ENCODE measurements at regions not wholly inside any gene's neighbourhood (a gene's known extent, or its start where the extent isn't known, plus 50 kb on each side); places are given as distances from the start of the nearest gene placed in this dataset.

DNA sequence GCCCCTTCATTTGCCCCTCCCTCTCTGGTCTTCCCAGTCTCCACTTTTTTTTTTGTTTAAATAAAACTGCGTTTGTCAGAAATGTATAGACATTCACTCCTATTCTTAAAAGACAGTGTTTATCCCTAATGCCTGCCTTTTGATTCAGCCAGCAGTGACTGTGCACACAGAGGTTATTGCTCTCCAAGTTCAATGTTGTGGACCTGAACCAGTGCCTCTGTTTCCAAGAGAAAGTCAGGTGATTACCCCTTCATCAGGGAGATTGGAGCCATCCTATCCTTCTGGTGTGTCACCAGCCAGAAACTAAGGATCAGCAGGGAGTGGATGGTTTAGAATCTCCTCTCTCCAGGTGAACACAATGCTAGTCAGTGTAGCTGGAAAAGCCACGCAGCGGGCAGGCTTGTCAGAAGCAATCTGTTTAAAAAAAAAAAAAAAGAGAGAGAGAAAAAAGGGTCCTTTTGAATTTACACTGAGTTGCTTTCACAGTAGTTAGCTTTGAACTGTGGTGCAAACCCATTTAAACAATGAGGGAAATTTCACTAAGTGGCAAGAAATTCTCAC, 167.5 kb upstream of the DMRT1 start:
- no peak overlapping the region for H3K27ac ChIP-seq (ENCODE audit: low read depth, low read length)
- no peak overlapping the region for H3K4me3 ChIP-seq (ENCODE audit: low read depth, low read length)
- ChIA-PET CTCF (interaction anchor here (0.6 kb wide), 1 partner anchor 74 kb away, joined by 6 read pairs; no protein-coding TSS in a partner anchor), POLR2A (no interaction called here)
- no peak for DNase-seq (ENCODE audit: low read depth, low spot score)
- H3K27me3 ChIP-seq (ENCODE audit: control insufficient read depth, insufficient read depth, low read length), result no peaks in the 10 kb centered on the region
- H3K9me3 ChIP-seq (ENCODE audit: control insufficient read depth, insufficient read depth, low read length), result no peaks in the 10 kb centered on the region
- TF ChIP-seq, protein P1, sequence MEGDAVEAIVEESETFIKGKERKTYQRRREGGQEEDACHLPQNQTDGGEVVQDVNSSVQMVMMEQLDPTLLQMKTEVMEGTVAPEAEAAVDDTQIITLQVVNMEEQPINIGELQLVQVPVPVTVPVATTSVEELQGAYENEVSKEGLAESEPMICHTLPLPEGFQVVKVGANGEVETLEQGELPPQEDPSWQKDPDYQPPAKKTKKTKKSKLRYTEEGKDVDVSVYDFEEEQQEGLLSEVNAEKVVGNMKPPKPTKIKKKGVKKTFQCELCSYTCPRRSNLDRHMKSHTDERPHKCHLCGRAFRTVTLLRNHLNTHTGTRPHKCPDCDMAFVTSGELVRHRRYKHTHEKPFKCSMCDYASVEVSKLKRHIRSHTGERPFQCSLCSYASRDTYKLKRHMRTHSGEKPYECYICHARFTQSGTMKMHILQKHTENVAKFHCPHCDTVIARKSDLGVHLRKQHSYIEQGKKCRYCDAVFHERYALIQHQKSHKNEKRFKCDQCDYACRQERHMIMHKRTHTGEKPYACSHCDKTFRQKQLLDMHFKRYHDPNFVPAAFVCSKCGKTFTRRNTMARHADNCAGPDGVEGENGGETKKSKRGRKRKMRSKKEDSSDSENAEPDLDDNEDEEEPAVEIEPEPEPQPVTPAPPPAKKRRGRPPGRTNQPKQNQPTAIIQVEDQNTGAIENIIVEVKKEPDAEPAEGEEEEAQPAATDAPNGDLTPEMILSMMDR (IDR thresholded peaks at IDR 0.05; ENCODE audit: low read depth, low read length), result no peak

DNA sequence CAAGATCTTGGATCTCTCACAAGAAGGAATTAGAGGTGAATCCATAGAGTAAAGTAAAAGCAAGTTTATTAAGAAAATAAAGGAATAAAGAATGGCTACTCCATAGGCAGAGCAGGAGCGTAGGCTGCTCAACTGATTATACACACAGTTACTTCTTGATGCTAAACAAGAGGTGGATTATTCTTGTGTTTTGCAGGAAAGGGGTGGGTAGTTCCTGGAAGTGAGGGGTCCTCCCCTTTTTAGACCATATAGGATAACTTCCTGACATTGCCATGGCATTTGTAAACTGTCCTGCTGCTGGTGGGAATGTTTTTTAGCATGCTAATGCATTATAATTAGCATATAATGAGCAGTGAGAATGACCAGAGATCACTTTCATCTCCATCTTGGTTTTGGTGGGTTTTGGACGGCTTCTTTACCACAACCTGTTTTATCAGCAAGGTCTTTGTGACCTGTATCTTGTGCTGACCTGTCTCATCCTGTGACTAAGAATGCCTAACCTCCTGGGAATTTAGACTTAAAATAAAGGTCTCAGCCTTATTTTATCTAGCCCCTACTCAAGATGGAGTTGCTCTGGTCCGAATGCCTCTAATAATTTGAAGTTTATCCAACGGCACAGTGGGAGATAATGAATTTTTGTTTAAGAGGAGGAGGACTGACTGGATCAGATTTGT, 165.7 kb upstream of the DMRT1 start:
- no peak for DNase-seq (ENCODE audit: low read depth, low spot score)
- no peaks in the 10 kb centered on the region for H3K9me3 ChIP-seq (ENCODE audit: control insufficient read depth, insufficient read depth, low read length)
- no peaks in the 10 kb centered on the region for H3K27me3 ChIP-seq (ENCODE audit: control insufficient read depth, insufficient read depth, low read length)
- no peak overlapping the region for H3K27ac ChIP-seq (ENCODE audit: low read depth, low read length)
- CTCF ChIA-PET, result no interaction called here
- POLR2A ChIA-PET, result no interaction called here
- TF ChIP-seq, protein P1 (IDR thresholded peaks at IDR 0.05; ENCODE audit: low read depth, low read length), result no peak
- H3K4me3 ChIP-seq (ENCODE audit: low read depth, low read length), result no peak overlapping the region

DNA sequence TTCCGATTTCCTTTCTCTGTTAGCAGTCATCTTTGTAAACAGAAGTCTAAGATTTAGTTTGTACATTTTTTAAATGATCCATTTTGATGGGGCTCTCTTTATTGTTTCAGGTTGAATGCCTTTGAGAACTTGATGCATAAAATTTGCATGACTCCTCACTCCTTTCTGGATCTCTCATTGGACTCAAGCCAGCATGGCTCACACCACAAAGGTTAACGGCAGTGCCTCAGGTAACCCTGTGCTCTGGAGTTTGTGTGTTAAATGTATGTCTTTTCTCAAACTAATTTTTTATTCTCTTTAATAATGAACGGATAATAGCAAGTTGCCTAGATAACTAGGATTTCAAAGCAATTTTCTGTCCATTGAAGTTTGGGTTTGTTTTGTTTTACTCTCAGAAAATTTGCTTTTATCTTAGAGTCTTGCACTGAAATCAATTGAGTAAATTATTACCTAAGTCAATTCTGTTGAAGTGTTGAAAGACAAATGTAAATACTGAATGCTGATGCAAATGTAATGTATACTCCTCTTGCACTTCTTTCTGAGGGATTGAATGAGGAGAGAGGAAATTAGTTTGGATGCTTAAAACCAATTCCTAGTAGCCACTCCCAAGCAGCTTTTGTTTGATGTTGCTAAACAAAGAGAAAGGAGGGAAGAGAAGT, 164.6 kb upstream of the DMRT1 start:
- ChIA-PET CTCF (no interaction called here), POLR2A (no interaction called here)
- Histone ChIP-seq H3K27ac (ENCODE audit: low read depth, low read length) (no peak overlapping the region), H3K27me3 (ENCODE audit: control insufficient read depth, insufficient read depth, low read length) (no peaks in the 10 kb centered on the region), H3K4me3 (ENCODE audit: low read depth, low read length) (peak overlapping the region; percentile 46), H3K9me3 (ENCODE audit: control insufficient read depth, insufficient read depth, low read length) (no peaks in the 10 kb centered on the region)
- DNase-seq (ENCODE audit: low read depth, low spot score), result no peak
- TF ChIP-seq, protein P1 (IDR thresholded peaks at IDR 0.05; ENCODE audit: low read depth, low read length), result no peak

DNA sequence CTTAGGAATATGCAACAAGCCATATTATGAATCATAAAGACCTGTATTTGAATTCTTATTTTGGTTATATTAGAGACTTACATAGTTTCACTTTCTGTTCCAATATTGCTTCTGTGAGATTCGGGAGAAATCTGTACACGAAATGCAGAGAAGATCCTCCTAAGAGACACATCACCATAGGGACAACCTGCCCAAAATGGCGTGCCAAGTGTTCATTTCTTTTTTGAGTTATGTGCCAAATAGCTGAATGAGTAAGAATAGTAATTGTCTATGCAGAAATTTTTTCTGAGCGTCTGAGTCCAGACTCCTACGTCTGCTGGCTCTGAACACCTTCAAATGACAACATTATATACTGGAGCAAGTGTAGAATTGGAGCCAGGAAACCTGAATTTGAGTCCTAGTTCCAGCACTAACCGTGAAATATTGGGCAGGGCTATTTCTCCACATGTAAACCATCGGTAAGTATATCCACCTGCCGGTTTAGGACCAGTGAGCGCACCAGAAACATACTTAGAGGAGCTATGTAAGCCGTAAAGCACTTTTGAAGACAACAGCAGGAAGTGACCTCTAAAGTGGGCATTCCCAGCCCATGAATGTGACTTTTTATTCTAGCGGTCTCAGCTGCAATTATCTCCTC, 163.9 kb upstream of the DMRT1 start:
- CTCF ChIA-PET, result no interaction called here
- H3K4me3 ChIP-seq (ENCODE audit: low read depth, low read length), result peak overlapping the region; percentile 46
- TF ChIP-seq, protein P1 (IDR thresholded peaks at IDR 0.05; ENCODE audit: low read depth, low read length), result no peak
- no peaks in the 10 kb centered on the region for H3K27me3 ChIP-seq (ENCODE audit: control insufficient read depth, insufficient read depth, low read length)
- H3K27ac ChIP-seq (ENCODE audit: low read depth, low read length), result no peak overlapping the region
- no peak for DNase-seq (ENCODE audit: low read depth, low spot score)
- POLR2A ChIA-PET, result no interaction called here
- no peaks in the 10 kb centered on the region for H3K9me3 ChIP-seq (ENCODE audit: control insufficient read depth, insufficient read depth, low read length)

DNA sequence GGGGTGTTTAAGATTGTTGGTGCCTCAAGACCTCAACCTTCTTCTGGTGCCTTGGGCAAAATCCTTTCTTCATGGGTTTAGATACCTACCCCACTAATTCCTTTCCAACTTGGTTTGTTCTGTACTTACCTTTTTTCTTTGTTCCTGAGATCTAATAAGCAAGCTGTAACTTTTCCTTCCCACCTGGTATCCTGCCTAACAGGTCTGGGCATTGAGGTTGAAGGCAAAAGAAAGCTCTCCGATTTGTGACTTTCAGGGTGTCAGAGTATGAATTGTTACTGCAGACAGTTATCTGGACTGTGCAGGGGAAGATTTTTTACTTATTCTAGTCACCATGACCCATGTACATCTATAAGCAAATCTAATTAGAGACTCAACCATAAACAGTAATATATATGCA, 162.6 kb upstream of the DMRT1 start:
- Histone ChIP-seq H3K27ac (ENCODE audit: low read depth, low read length) (no peak overlapping the region), H3K27me3 (ENCODE audit: control insufficient read depth, insufficient read depth, low read length) (no peaks in the 10 kb centered on the region), H3K9me3 (ENCODE audit: control insufficient read depth, insufficient read depth, low read length) (no peaks in the 10 kb centered on the region), H3K4me3 (ENCODE audit: low read depth, low read length) (no peak overlapping the region)
- no peak for DNase-seq (ENCODE audit: low read depth, low spot score)
- TF ChIP-seq, protein P1 (IDR thresholded peaks at IDR 0.05; ENCODE audit: low read depth, low read length), result no peak
- CTCF ChIA-PET, result no interaction called here
- POLR2A ChIA-PET, result no interaction called here

Measured in AG04450 (cell line).